B cell (primary cell): ENCODE measurements at regions not wholly inside any gene's neighbourhood (a gene's known extent, or its start where the extent isn't known, plus 50 kb on each side); places are given as distances from the start of the nearest gene placed in this dataset.

Experiments used
- ATAC-seq: fragments of 200-7000 bp; cut with Tn5 transposase; one replicate; pipeline ENCODE4 v1.10.0; 2021; ENCODE audit warnings: low read depth, mild to moderate bottlenecking, moderate number of reproducible peaks, moderate library complexity
- CTCF ChIA-PET: fragments of 350-600 bp; sonication (Branson Sonifier 250); formaldehyde crosslinking; loops from one replicate; lab custom pipeline; 2021; ENCODE audit warnings: antibody characterized with exemption, inconsistent platforms; lab: Charles Lee
- POLR2A ChIA-PET: fragments of 350-600 bp; sonication (Branson Sonifier 250); formaldehyde crosslinking; loops from one replicate; lab custom pipeline; 2021; ENCODE audit warnings: antibody characterized with exemption; lab: Charles Lee
- DNase-seq: peaks from one replicate; pipeline ENCODE4 v3.0.0; 2013
- H2AFZ ChIP-seq: 2 replicates; pipeline ENCODE4 v1.6.1; 2012; ENCODE audit warnings: mild to moderate bottlenecking, low read depth, low read length; ENCODE audit not compliant: insufficient read depth, poor library complexity, severe bottlenecking
- H3K27ac ChIP-seq, 2 donors: 1 replicate in 1 of 2; 2 replicates in 1 of 2; pipeline ENCODE4 v1.5.1; 2012 to 2013; ENCODE audit warnings: low read length in 2 of 2, mild to moderate bottlenecking in 2 of 2, moderate library complexity in 1 of 2
- H3K27me3 ChIP-seq, 4 experiments: fragments of 200-600 bp in 1 of 4; sonication (generic) in 1 of 4; replicated peaks in 1 of 4; 1 replicate in 2 of 4; 2 replicates in 2 of 4; pipeline versions ENCODE4 v1.6.1 to v1.7.0; 2013 to 2016; ENCODE audit warnings: low read length in 3 of 4, mild to moderate bottlenecking in 2 of 4, mixed read lengths in 1 of 4, moderate library complexity in 1 of 4; ENCODE audit not compliant: insufficient read depth in 4 of 4, control insufficient read depth in 3 of 4; ENCODE audit errors: control extremely low read depth in 1 of 4
- H3K36me3 ChIP-seq, 2 experiments: replicated peaks in 1 of 2; 1 replicate in 1 of 2; 2 replicates in 1 of 2; pipeline versions ENCODE4 v1.6.1 to v1.7.1; 2013; ENCODE audit warnings: low read length in 1 of 2; ENCODE audit not compliant: insufficient read depth in 2 of 2, control insufficient read depth in 1 of 2; ENCODE audit errors: control extremely low read depth in 1 of 2, extremely low read depth in 1 of 2
- H3K4me1 ChIP-seq, 2 donors: fragments of 200-600 bp in 1 of 2; sonication (generic) in 1 of 2; 1 replicate in 1 of 2; 2 replicates in 1 of 2; pipeline versions ENCODE4 v1.5.1 to v1.6.1; 2013 to 2017; ENCODE audit warnings: low read length in 2 of 2; ENCODE audit not compliant: control insufficient read depth in 2 of 2, insufficient read depth in 2 of 2
- H3K4me2 ChIP-seq: replicated peaks from 2 replicates; pipeline ENCODE3; 2012; ENCODE audit warnings: mild to moderate bottlenecking, low read depth, low read length; ENCODE audit not compliant: poor library complexity, severe bottlenecking
- H3K4me3 ChIP-seq, 5 experiments: fragments of 200-600 bp in 1 of 5; sonication (generic) in 1 of 5; 1 replicate in 3 of 5; 2 replicates in 2 of 5; pipeline versions ENCODE4 v1.5.1 to v1.7.0; 2011 to 2016; ENCODE audit warnings: low read length in 4 of 5, mild to moderate bottlenecking in 4 of 5, low read depth in 2 of 5, control low read depth in 1 of 5, moderate library complexity in 1 of 5; ENCODE audit not compliant: insufficient read depth in 1 of 5; ENCODE audit errors: control extremely low read depth in 1 of 5, extremely low read depth in 1 of 5
- H3K79me2 ChIP-seq: fragments of 200-600 bp; sonication (generic); one replicate; pipeline ENCODE4 v1.6.0; 2016; ENCODE audit warnings: low read length; ENCODE audit not compliant: control insufficient read depth, insufficient read depth
- H3K9ac ChIP-seq: fragments of 200-600 bp; sonication (generic); 2 replicates; pipeline ENCODE4 v1.6.1; 2017; ENCODE audit warnings: mild to moderate bottlenecking, low read length, moderate library complexity
- H3K9me3 ChIP-seq, 3 donors: one replicate each; pipeline versions ENCODE4 v1.6.1 to v1.7.1; 2013; ENCODE audit warnings: low read length in 2 of 3; ENCODE audit not compliant: control insufficient read depth in 2 of 3, insufficient read depth in 1 of 3; ENCODE audit errors: control extremely low read depth in 1 of 3
- H4K20me1 ChIP-seq: 2 replicates; pipeline ENCODE4 v1.6.0; 2012; ENCODE audit warnings: mild to moderate bottlenecking, low read length; ENCODE audit not compliant: insufficient read depth, control insufficient read depth, poor library complexity, severe bottlenecking
- H3K27ac Mint-ChIP-seq: one replicate; pipeline ENCODE4 v1.8.0; 2021; ENCODE audit warnings: mixed read lengths
- H3K27me3 Mint-ChIP-seq: one replicate; pipeline ENCODE4 v1.8.0; 2021; ENCODE audit warnings: mixed read lengths
- H3K4me1 Mint-ChIP-seq: one replicate; pipeline ENCODE4 v1.8.0; 2021; ENCODE audit warnings: mixed read lengths
- H3K4me3 Mint-ChIP-seq: one replicate; pipeline ENCODE4 v1.8.0; 2021; ENCODE audit warnings: mixed read lengths
- H3K9me3 Mint-ChIP-seq: one replicate; pipeline ENCODE4 v1.8.0; 2022; ENCODE audit warnings: mixed read lengths; ENCODE audit not compliant: insufficient read depth
- CTCF ChIP-seq: fragments of 200-600 bp; IDR thresholded peaks from one replicate; pipeline ENCODE4 v1.8.0; 2022; ENCODE audit warnings: antibody characterized with exemption, mild to moderate bottlenecking
- EZH2 ChIP-seq: IDR thresholded peaks from 2 replicates; pipeline ENCODE4 v1.6.1; 2012; ENCODE audit warnings: borderline replicate concordance, low read depth, mild to moderate bottlenecking, moderate library complexity, low read length; ENCODE audit not compliant: insufficient read depth, poor library complexity, severe bottlenecking
- WGBS: methylation state at CpG from one replicate; pipeline ENCODE4 v1.1.5; 2013; ENCODE audit warnings: missing lambda C conversion rate; ENCODE audit not compliant: insufficient coverage; 5-methylcytosine and 5-hydroxymethylcytosine counted together
- intact Hi-C: fragments of 100-400 bp; cut with micrococcal nuclease; formaldehyde crosslinking; loops from one replicate; pipeline ENCODE4 v1.10.0; 2022

- Histone ChIP-seq H3K4me3 (no peak overlapping the region), H3K36me3 (no peaks in the 10 kb centered on the region), H3K79me2 (no peaks in the 10 kb centered on the region), H3K9me3 (peaks cover 0 to 11% (median 4%) of the 10 kb centered on the region in 3 donors), H3K27ac (no peak overlapping the region), H4K20me1 (no peaks in the 10 kb centered on the region), H3K9ac (no peak overlapping the region), H3K4me1 (no peaks in the 10 kb centered on the region), H2AFZ (no peak overlapping the region), H3K27me3 (no peaks in the 10 kb centered on the region), H3K4me2 (no peak overlapping the region)
- TF ChIP-seq CTCF (no peak), EZH2 (no peak)
- no peaks in the 10 kb centered on the region for H3K27me3 Mint-ChIP-seq
- DNase-seq (no peak), ATAC-seq (no peak)
- no peaks in the 10 kb centered on the region for H3K4me1 Mint-ChIP-seq
- no peak overlapping the region for H3K4me3 Mint-ChIP-seq
- no CpG with 5 or more reads among the region's 1 CpG for WGBS
- ChIA-PET POLR2A (no interaction called here), CTCF (no interaction called here)
- intact Hi-C loops = no loop called here
- H3K9me3 Mint-ChIP-seq = peaks cover 8% of the 10 kb centered on the region
- no peak overlapping the region for H3K27ac Mint-ChIP-seq
These were observed 169.8 kb upstream of the GRAMD2B start for GRCh38 chr5:126253406-126253805.

GRCh38 chr5:126263591-126264184 lies 159.5 kb upstream of the GRAMD2B start:
- DNase-seq (no peak), ATAC-seq (no peak)
- Mint-ChIP-seq H3K4me1 (no peaks in the 10 kb centered on the region), H3K27ac (no peak overlapping the region), H3K4me3 (no peak overlapping the region), H3K9me3 (peaks cover 2% of the 10 kb centered on the region), H3K27me3 (no peaks in the 10 kb centered on the region)
- POLR2A ChIA-PET = no interaction called here
- no peak for TF ChIP-seq CTCF
- no peak for TF ChIP-seq EZH2
- no peak overlapping the region for H3K27ac ChIP-seq
- peaks cover 0 to 7% (median 0%) of the 10 kb centered on the region in 3 donors for H3K9me3 ChIP-seq
- H3K4me1 ChIP-seq = no peaks in the 10 kb centered on the region
- no peaks in the 10 kb centered on the region for H3K36me3 ChIP-seq
- WGBS = 84% methylated on average over 4 of the region's 6 CpGs
- no peak overlapping the region for H3K9ac ChIP-seq
- CTCF ChIA-PET = no interaction called here
- no peak overlapping the region for H3K4me2 ChIP-seq
- no peak overlapping the region for H3K4me3 ChIP-seq
- H4K20me1 ChIP-seq = no peaks in the 10 kb centered on the region
- no peaks in the 10 kb centered on the region for H3K79me2 ChIP-seq
- intact Hi-C loops = no loop called here
- H2AFZ ChIP-seq = no peak overlapping the region
- no peaks in the 10 kb centered on the region for H3K27me3 ChIP-seq
